ENCODE measurements at regions not wholly inside any gene's neighbourhood (a gene's known extent, or its start where the extent isn't known, plus 50 kb on each side); places are given as distances from the start of the nearest gene placed in this dataset.

DNA sequence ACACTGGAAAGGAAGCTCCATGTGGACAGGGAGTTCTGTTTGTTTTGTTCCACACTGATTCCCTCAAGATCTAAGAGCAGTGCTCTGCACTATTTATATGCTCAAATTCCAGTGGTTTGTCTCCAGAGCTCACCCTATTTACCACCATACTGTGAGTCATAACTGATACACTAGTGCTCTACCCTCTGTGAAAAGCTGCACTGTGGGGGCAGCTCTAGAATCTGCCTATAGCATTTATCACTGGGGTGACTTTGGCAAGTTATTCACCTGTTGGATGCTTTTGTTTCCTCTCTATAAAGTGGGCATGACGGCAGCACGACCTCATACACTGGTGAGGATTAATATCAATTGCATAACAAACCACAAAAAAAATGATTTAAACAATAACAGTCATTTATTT, 307.8 kb downstream of the NR2F1-AS1 start:
- DNase-seq, result no peak

DNA sequence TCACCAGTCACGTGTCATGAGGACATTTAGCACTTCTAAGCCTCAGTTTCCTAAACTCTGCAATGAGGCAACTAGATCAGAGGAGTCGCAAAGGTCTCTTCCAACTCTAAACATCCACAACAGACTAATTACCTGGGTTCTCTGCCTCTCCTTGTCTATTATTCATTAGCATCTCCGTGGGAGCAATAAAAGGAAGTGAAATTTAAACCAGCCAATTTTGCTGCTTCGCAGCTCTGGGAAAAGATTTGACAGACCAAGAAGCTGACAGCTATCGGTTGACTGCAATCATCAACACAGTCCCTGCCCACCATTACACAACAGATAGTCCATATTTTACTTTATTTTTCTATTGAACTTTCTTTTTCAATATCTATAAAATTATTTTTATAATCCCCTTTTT, 308.9 kb downstream of the NR2F1-AS1 start:
- DNase-seq, result no peak

DNA sequence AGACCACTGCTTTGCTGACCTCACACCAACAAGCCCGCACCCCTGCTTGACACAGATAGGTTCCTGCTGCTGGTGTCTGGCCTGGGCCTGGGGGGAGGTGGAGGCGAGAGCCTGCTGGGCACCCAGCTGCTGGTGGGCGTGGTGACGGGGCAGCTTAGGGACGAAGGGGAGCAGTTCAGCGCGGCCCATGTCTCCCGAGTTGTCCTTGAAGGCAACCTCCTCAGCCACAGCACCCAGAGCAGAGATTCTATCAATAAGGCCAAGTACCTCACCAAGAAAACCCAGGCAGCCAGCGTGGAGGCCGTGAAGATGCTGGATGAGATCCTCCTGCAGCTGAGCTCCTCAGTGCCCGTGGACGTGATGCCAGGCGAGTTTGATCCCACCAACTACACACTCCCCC, 313.3 kb downstream of the NR2F1-AS1 start:
- no peak for DNase-seq

DNA sequence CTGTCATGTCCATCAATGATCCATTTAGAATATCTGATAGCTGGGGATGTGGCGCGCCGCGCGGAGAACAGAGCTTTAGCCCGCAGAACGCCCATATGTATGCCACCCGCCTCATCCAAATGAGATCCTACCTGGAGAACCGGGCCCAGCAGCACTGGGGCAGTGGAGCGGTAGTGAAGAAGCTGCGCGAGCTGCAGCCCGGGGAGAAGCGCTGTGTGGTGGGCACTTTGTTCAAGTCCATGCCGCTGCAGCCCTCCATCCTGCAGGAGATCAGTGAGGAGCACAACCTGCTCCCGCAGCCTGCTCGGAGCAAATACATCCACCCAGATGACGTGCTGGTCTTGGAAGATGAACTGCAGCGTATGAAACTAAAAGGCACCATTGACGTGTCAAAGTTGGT, 313.7 kb downstream of the NR2F1-AS1 start:
- DNase-seq, result no peak

DNA sequence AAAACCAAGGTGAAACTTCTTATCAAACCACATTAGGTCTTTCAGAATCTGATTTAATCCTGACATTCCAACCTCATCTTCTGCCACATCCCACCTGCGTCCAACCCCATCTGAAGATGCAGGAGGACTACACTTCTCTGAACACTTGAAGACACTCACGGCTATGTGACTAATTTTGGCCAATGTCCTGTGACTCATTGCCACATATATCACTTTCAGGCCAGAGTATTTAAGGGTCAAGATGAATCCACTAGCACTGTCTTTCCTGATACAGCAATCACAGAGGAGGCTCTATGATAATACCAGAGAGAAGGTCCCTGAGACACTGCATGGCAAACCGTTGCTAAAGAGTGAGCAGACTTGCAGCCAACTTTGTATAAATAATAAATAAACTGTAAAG, 323.4 kb downstream of the NR2F1-AS1 start:
- DNase-seq, result no peak

DNA sequence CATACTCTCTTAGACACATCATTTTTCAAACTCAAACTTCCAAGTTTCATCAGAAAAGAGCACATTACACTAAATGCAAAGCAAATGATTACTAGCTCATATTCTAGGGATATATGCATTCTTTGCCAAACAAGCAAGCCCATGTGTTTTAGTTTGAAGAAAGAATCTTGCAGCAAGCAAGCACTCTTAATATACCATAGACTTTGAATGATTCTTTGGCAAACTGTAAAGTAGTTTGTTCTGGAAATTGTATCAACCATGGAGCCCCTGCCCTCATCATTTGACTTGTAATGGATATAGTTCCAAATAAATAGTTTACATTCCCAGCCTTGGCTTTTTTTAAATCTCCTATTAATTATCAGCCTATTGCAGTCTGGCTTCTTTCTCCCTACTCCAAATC, 325.2 kb downstream of the NR2F1-AS1 start:
- no peak for DNase-seq

DNA sequence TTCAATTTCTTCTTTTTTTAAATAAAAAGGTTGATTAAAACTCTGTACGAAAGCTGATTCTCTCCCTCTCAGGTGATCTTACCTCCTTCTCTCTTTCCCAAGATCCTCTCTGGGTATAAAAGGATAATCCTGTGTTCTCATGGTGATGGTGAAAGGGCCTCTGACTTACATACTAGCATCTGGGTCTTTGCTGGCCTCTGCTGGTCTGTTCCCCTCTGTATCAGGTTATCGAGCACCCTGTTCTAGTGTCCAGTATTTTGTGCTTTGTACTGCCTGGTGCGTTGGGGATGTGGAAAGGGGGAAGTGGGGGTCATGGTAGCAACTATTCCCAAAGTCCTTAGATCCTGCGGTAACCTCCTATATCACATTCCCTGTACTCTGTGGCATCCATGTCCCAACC, 328.9 kb downstream of the NR2F1-AS1 start:
- no peak for DNase-seq

DNA sequence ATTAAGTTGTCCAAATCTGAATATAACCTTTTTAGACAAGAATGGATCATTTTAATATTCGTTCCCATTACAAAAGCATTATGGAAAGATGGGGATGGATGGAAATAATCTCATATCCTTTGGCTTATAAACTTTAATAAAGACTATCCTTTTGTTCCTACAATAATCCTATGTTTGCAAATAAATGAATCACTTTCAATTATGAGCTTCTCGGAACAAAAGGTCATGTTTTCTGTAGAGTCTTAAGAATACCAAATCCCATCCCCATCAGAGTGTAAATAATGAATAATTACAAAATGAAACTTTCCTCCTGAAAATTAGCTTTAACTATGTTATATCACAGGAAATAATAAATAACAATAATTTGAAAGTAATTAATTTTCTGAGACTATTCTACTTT, 329.7 kb downstream of the NR2F1-AS1 start:
- no peak for DNase-seq

DNA sequence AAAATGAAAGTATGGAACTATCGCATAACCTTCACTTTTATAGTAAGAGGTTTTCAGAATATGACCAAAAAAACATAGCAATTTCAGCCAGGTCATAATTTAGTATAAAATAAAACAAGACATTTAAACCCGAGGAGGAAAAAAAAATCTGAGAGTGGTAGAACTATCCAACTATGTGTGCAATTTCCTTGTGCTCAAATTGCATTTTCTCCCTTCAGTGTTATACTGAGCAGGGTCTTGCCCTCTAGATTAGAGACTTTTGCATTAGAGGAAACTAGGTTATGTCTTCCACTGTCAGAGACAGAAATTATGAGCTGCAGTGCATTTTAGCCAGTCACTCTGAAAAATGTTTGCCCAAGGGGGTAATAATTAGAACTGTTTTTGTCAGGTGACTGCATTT, 330.6 kb downstream of the NR2F1-AS1 start:
- DNase-seq, result no peak

DNA sequence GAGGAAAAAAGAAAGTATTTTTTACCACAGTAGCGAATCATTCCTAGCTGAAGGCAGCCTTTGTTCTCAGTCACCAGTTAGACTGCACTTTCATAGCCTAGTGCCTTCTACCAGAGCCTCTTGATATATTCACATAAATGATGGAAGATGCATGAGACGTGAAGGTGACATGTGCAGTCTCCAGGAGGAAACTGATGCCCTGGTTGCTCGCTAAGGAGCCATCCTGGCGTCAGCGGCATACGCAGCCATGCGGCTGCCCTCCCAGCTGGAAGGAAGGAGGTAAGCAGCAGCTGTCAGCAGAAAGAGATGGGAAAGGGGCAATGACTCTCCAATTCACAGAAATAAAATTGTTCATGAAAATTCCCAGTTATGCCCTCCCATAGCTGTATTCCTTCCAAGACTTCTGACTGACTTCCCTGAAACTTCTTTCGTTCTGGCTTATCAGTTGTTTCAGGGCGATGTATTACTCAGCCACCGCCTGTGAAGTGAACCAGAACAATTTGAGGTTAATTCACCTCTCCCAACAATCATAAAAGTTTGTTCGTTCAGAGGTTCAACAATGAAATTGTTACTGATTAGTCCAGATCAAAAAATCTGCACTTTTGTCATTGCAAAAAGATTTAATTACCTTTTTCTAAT, 331.2 kb downstream of the NR2F1-AS1 start:
- no peak for DNase-seq

DNA sequence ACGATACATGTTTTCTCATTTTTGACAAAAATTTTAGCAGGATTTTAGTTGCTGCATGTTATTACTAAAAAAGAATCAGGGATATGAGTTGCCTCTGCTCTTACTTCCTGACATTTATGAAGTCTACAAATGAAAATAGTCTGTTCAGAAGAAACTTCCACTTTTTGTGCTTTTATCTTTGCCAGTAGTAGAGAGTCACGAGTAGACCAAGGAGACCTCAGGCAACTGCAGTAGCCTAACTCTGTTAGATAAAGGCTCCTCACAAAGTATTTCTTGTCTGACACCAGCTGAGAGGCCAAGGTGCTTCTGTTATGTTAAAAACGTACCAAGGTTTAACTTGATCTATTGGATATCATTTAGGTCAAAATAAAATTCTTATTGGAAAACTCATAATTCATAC, 333.9 kb downstream of the NR2F1-AS1 start:
- DNase-seq, result no peak

DNA sequence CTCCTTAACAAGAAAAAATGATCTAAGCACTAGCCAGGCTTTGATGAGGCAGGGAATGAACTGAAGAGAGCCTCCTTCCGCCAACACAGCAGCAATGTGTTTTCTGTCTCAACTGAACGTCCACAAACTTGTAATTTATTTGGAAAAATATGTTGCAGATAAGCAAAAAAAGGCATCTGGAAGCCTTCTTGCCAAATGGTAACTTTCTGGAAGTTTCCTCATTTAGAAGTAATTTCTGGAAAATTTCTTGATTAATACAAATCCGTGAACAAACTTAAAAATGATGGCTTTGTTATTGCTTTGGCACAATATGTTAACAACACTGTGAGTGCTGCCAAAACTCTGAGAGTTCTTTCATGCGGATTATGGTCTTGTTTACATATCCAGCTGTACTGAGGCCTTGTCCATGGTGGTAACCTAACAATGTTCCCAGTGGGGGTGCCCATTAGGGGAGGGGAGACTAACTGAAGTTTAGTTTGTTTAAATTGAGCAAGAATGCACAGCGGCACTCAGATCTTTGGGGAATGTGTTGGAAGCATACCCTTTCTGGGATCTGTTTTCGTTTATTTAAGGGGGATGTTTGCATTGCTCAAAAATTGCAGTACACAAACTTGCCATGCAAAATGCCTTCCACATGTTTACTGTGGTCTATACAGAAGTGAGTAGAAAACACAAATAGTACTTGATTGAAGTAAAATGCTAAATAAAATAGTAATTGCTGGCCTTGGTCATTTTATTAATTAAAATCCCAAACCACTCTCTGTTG, 334.7 kb downstream of the NR2F1-AS1 start:
- peak; percentile 53 for DNase-seq

DNA sequence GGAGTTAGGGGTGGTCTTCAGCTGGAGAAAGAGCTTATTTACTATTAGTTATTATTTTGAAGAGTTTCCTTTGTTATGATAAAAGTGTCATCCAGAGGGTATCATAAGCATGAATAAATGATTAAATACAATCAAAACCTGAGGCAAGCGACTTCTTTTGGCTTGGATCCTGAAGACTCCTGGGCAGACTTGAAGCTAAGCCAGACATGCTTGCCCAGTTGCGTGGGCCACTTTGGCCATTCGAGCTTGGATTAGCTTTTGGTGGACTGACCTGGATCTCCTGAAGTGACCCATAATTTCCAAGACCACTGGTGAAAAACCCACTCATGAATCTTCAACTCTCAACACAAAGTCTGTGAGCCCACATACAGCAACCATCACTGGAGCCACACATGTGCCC, 335.8 kb downstream of the NR2F1-AS1 start:
- no peak for DNase-seq

DNA sequence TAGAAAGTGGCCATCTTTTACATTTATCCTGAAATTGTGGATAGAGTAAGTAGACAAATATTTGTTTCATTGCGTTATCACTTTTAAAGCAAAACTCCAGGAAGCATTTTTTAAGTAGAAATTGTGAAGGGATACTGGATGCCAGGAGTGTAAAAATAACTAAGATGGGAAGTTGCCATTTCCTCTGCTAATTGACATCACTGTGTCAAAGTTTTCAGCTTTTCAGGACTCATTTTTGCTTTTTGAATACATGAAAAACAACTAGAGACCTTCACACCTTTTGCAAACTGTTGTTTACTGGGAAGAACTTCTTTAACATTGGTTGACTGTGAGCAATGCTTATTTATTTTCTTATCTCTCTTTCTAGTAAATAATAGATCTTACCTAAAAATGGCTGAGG, 337.5 kb downstream of the NR2F1-AS1 start:
- DNase-seq, result no peak

DNA sequence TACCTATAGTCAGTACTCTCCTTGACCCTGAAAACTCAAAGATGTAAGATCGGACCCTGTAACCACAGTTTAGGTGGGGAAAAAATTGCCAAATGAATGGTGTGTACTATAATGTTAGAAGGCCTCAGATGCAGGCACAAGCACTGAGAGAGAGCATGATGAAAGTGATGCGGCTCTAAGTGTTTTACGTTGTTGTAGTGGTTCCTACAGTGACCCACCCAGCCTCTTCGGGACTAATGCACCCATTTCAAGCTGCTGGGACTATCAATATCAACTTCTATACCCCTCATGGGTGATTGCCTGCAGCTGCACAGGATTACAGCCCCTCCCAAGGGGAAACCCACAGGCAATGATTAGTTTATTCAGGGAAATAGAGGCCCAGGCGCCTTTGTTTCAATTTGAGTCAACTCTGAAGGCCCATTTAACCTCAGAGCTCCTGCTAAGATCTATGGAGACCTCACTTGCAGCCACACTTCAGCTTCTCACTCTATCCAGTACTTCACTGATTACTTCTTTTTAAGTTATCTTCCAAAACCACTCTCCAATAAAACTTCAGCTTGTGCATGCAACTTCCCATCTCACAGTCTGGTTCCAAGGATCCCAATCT, 340.7 kb downstream of the NR2F1-AS1 start:
- DNase-seq, result no peak

DNA sequence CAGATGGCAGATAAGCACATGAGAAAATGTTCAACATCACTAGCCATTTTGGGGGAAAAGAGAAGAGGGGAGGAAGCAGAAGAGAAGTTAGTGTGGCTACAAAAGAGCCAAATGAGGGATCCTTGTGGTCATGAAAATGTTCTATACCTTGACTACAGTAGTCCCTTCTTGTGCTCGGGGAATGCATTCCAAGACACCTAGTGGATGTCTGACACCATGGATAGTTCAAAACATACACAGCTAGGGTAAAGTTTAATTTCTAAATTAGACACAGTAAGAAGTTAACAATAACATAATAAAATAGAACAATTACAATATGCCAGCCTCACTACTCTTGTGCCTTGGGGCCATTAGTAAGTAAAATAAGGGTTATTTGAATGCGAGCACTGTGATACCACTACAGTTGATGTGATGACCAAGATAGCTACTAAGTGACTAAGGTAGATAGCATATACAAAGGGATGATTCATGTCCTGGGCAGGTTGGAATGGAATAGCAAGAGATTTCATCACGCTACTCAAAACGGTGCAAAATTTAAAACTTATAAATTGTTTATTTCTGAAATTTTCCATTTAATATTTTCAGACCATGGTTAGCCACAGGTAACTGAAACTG, 344.1 kb downstream of the NR2F1-AS1 start:
- DNase-seq, result no peak

DNA sequence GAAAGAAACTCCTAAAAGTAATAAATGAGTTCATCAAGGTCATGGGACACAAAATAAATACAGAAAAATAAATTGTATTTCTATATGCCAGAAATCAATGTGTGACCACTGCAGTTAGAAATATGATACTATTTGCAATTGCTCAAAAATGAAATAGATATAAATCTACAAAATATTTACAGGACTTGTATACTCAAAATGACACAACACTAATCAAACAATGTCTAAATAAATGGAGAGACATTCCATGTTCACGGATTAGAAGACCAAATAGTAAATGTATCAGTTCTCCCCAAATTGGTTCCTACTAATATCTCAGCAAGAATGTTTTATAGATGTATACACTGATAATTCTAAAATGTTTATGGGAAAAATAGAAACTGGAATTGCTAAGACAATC, 345.3 kb downstream of the NR2F1-AS1 start:
- no peak for DNase-seq

DNA sequence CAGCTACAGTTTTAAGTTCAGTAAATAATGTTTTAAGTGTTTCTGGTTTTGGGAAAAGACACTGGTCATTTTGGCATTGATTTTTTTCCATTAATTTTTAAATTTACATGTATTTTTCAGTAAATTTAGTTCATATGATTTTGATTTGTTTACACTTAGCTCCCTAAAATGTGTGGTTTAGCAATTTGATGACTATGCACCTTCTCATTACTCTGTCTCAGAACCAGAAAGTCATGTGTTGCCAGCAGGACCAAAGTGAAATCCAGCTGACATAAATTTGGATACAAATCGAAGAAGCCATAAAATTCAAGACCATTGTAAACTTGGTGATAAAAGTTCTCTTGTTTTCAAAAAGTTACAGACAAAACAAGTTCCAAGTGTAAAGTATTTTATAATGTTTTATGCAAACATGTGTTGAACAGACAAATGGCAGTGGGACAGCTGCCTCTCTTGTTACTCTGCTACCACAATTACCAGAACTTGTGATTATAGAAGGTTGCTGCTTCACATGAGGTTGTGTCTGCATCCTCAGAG, 354.8 kb downstream of the NR2F1-AS1 start:
- no peak for DNase-seq

DNA sequence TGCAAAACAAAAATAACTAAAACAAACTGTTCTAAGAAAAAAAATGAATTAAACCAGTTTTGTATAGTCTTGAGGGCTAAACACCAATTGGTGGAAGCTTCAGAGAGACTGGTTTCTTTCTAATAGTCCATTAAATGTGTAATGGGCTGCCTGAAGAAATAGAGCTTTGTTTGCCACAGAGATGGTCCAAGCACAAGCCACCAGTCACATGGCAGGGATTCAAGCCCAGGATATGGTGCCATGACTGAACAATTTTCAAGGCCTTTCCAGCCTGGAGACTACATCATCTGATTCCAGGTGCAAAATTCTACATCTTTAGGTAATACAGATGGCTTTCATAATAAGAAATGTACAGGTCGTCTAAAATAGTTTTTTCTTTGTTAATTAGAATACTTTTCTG, 355.3 kb downstream of the NR2F1-AS1 start:
- DNase-seq, result no peak

DNA sequence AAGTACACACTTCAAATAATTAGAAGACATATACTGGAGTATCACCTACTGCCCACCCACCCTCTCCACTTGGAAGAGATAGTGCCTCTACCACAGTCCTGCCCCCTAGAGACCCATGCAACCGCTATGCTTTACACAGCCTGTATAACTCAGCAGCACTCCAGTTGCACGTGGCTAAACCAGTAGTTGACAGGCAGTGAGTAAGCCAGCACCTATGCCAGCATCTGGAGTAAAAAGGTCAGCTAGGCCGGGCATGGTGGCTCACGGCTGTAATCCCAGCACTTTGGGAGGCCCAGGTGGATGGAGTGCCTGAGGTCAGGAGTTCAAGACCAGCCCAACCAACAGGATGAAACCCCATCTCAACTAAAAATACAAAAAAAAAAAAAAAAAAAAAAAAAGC, 356.4 kb downstream of the NR2F1-AS1 start:
- no peak for DNase-seq

DNA sequence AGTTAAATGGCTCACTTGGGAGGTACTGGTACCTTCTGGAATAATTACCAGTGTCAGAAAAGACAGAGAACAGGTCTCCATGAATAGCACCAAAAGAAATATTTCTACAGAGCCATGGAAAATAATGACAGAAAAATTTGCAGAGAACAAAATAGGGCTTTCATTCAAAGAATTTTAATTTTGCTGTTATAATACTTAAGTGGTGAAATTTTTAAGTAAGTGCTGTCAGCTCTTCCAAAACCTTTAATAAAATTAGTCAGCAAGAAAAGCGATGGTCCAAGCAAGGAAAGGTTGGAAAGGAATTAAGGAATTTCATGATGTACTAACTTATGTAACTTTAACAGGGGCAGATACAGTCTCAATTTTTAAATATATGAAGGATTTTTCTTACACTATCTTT, 359.2 kb downstream of the NR2F1-AS1 start:
- no peak for DNase-seq

DNA sequence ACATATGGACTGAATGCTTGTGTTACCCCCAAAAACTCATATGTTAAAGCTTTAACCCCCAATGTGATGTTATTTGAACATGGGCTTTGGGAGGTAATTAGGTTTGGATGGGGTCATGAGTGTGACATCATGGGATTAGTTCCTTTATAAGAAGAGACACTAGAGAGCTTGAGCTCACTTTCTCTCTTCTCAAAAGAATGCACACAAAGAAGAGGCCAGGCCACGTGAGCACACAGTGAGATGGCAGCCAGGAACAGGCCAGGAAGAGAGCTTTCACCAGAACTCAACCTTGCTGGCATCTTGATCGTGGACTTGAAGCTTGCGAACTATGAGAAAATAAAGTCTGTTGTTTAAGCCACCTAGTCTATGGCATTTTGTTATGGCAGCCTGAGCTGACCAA, 360.6 kb downstream of the NR2F1-AS1 start:
- no peak for DNase-seq

DNA sequence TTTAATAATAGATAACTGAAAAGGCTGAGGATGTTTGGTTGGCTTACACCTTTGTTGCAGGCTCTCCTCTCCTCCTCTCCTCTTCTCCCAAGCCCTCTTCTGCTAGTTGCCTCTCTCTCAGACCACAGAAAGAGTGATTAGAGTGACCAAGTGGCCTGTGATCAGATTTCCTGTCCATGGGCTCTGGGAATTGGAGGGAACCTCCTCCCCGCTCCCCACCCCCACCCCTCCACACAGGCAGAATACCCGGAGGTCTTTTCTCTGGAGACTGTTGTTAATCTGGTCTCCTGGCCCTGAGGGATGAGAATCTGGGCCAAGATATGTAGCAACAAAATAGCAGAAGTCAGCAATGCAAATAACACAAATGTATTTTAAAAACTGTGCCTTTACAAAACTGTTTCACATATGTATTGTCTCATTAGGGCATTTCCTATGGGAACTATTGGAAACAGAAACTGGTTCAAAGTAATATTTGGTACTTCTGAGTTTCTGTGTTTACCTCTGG, 361.3 kb downstream of the NR2F1-AS1 start:
- no peak for DNase-seq

All from NCI-H1092 treated with DMSO at 0.1 percent for 48 hours (cell line).